OCI-LY3 (cell line): ENCODE measurements at regions not wholly inside any gene's neighbourhood (a gene's known extent, or its start where the extent isn't known, plus 50 kb on each side); places are given as distances from the start of the nearest gene placed in this dataset.

ENCODE experiments used
- H2AFZ ChIP-seq: fragments of 200-600, 300-600 bp; shearing (Covaris generic); 2 replicates; pipeline ENCODE4 v1.6.0; 2014; ENCODE audit warnings: antibody characterized with exemption, low read depth, low read length
- H3K27ac ChIP-seq: fragments of 200-600, 300-600 bp; sonication (generic); 2 replicates; pipeline ENCODE4 v1.5.1; 2014; ENCODE audit warnings: mild to moderate bottlenecking, low read length, moderate library complexity, mixed read lengths
- H3K27me3 ChIP-seq: fragments of 200-600, 300-600 bp; sonication (generic); 2 replicates; pipeline ENCODE4 v1.6.1; 2014; ENCODE audit warnings: low read depth, low read length, mixed read lengths
- H3K36me3 ChIP-seq: fragments of 200-600, 300-600 bp; sonication (generic); replicated peaks from 2 replicates; pipeline ENCODE3; 2014; ENCODE audit warnings: low read depth, low read length, mixed read lengths
- H3K4me1 ChIP-seq: fragments of 300-600, 200-600 bp; sonication (generic); 2 replicates; pipeline ENCODE4 v1.6.1; 2014; ENCODE audit warnings: low read length, mixed read lengths
- H3K4me2 ChIP-seq: fragments of 200-600, 300-600 bp; sonication (generic); 2 replicates; pipeline ENCODE4 v1.6.1; 2014; ENCODE audit warnings: low read length, mixed read lengths
- H3K4me3 ChIP-seq: fragments of 300-600, 200-600 bp; sonication (generic); 2 replicates; pipeline ENCODE4 v1.5.1; 2014; ENCODE audit warnings: antibody characterized with exemption, mild to moderate bottlenecking, low read length, moderate library complexity
- H3K79me2 ChIP-seq: fragments of 300-600, 200-600 bp; shearing (Covaris generic); 2 replicates; pipeline ENCODE4 v1.6.1; 2014; ENCODE audit warnings: mild to moderate bottlenecking, low read length, mixed read lengths
- H3K9ac ChIP-seq: fragments of 300-600, 200-600 bp; shearing (Covaris generic); 2 replicates; pipeline ENCODE4 v1.6.0; 2014; ENCODE audit warnings: mild to moderate bottlenecking, low read length, moderate library complexity
- H3K9me3 ChIP-seq: fragments of 200-600, 300-600 bp; shearing (Covaris generic); 2 replicates; pipeline ENCODE4 v1.6.1; 2014; ENCODE audit warnings: low read length, mixed read lengths; ENCODE audit not compliant: insufficient read depth
- H4K20me1 ChIP-seq: fragments of 200-600, 300-600 bp; sonication (generic); 2 replicates; pipeline ENCODE4 v1.6.1; 2016; ENCODE audit warnings: low read length, mixed read lengths; ENCODE audit not compliant: insufficient read depth
- CTCF ChIP-seq: fragments of 200-600, 300-600 bp; sonication (generic); IDR thresholded peaks from 2 replicates; pipeline ENCODE4 v1.5.1; 2014; ENCODE audit warnings: antibody characterized with exemption, low read length, low read depth
- EZH2phosphoT487 ChIP-seq: fragments of 200-600 bp; shearing (Covaris generic); IDR thresholded peaks from 2 replicates; pipeline ENCODE4 v1.6.1; 2018; ENCODE audit warnings: antibody characterized with exemption, mixed run types, low read depth

GRCh38 chr7:52005613-52006012, 689.0 kb upstream of the COBL start:
- TF ChIP-seq EZH2phosphoT487 (no peak), CTCF (no peak)
- H3K4me3 ChIP-seq: no peak overlapping the region

GRCh38 chr7:51995596-51996179, 679.1 kb upstream of the COBL start:
- Histone ChIP-seq H3K9ac (no peak overlapping the region), H2AFZ (no peak overlapping the region), H3K27me3 (no peaks in the 10 kb centered on the region), H3K27ac (no peak overlapping the region), H3K4me1 (no peaks in the 10 kb centered on the region), H3K4me2 (no peak overlapping the region), H3K79me2 (no peaks in the 10 kb centered on the region), H3K9me3 (no peaks in the 10 kb centered on the region), H3K36me3 (no peaks in the 10 kb centered on the region), H3K4me3 (no peak overlapping the region), H4K20me1 (no peaks in the 10 kb centered on the region)
- TF ChIP-seq CTCF (no peak), EZH2phosphoT487 (no peak)

More at GRCh38 chr7:52005613-52006012, 689.0 kb upstream of the COBL start:
- Histone ChIP-seq H3K9me3 (no peaks in the 10 kb centered on the region), H4K20me1 (no peaks in the 10 kb centered on the region), H3K27me3 (no peaks in the 10 kb centered on the region), H2AFZ (no peak overlapping the region), H3K4me1 (no peaks in the 10 kb centered on the region), H3K9ac (no peak overlapping the region), H3K36me3 (no peaks in the 10 kb centered on the region), H3K79me2 (no peaks in the 10 kb centered on the region), H3K4me2 (no peak overlapping the region), H3K27ac (no peak overlapping the region)

GRCh38 chr7:51982653-51983052, 666.0 kb upstream of the COBL start:
- no peaks in the 10 kb centered on the region for H4K20me1 ChIP-seq
- no peak overlapping the region for H2AFZ ChIP-seq
- H3K79me2 ChIP-seq: no peaks in the 10 kb centered on the region
- H3K27ac ChIP-seq: no peak overlapping the region
- H3K9me3 ChIP-seq: no peaks in the 10 kb centered on the region
- H3K4me1 ChIP-seq: no peaks in the 10 kb centered on the region
- no peak overlapping the region for H3K9ac ChIP-seq
- no peaks in the 10 kb centered on the region for H3K27me3 ChIP-seq
- H3K36me3 ChIP-seq: no peaks in the 10 kb centered on the region
- H3K4me3 ChIP-seq: no peak overlapping the region
- H3K4me2 ChIP-seq: no peak overlapping the region
- no peak for TF ChIP-seq CTCF
- TF ChIP-seq EZH2phosphoT487: no peak

GRCh38 chr7:51980812-51981211, 664.2 kb upstream of the COBL start:
- no peak overlapping the region for H3K4me3 ChIP-seq
- no peaks in the 10 kb centered on the region for H3K79me2 ChIP-seq
- H3K27me3 ChIP-seq: no peaks in the 10 kb centered on the region
- H4K20me1 ChIP-seq: no peaks in the 10 kb centered on the region
- no peak overlapping the region for H3K9ac ChIP-seq
- no peak overlapping the region for H3K4me2 ChIP-seq
- H3K36me3 ChIP-seq: no peaks in the 10 kb centered on the region
- H2AFZ ChIP-seq: no peak overlapping the region
- no peaks in the 10 kb centered on the region for H3K4me1 ChIP-seq
- no peaks in the 10 kb centered on the region for H3K9me3 ChIP-seq
- no peak overlapping the region for H3K27ac ChIP-seq
- no peak for TF ChIP-seq EZH2phosphoT487
- TF ChIP-seq CTCF: no peak
